Neural progenitor cell (in vitro differentiated cells): ENCODE measurements at regions not wholly inside any gene's neighbourhood (a gene's known extent, or its start where the extent isn't known, plus 50 kb on each side); places are given as distances from the start of the nearest gene placed in this dataset.

Experiments
- DNase-seq: peaks from one replicate; pipeline ENCODE4 v3.0.0-alpha.2; 2016; ENCODE audit warnings: low spot score
- H2AFZ ChIP-seq: fragments of 200-600 bp; sonication (generic); replicated peaks from 2 replicates; pipeline ENCODE4 v1.6.1; 2016; ENCODE audit warnings: antibody characterized with exemption
- H3F3A ChIP-seq: fragments of 200-600 bp; sonication (generic); 2 replicates; pipeline ENCODE4 v1.6.1; 2016; ENCODE audit warnings: antibody characterized with exemption, low read depth
- H3K27ac ChIP-seq: fragments of 200-600 bp; sonication (generic); 2 replicates; pipeline ENCODE4 v1.5.1; 2016; ENCODE audit warnings: mild to moderate bottlenecking
- H3K27me3 ChIP-seq: fragments of 200-600 bp; sonication (generic); 2 replicates; pipeline ENCODE4 v1.6.1; 2016; ENCODE audit warnings: mild to moderate bottlenecking, moderate library complexity
- H3K36me3 ChIP-seq: fragments of 200-600 bp; sonication (generic); 2 replicates; pipeline ENCODE4 v1.5.1; 2016
- H3K4me1 ChIP-seq: fragments of 200-600 bp; sonication (generic); 2 replicates; pipeline ENCODE4 v1.6.1; 2016; ENCODE audit warnings: mixed run types
- H3K4me2 ChIP-seq: fragments of 200-600 bp; sonication (generic); 2 replicates; pipeline ENCODE4 v1.6.1; 2016
- H3K4me3 ChIP-seq: fragments of 200-600 bp; sonication (generic); 2 replicates; pipeline ENCODE4 v1.5.1; 2016
- H3K79me2 ChIP-seq: fragments of 200-600 bp; sonication (generic); 2 replicates; pipeline ENCODE4 v1.6.1; 2016; ENCODE audit warnings: low read depth
- H3K9ac ChIP-seq: fragments of 200-600 bp; sonication (generic); 2 replicates; pipeline ENCODE4 v1.6.1; 2016
- H3K9me3 ChIP-seq: fragments of 200-600 bp; sonication (generic); 2 replicates; pipeline ENCODE4 v1.5.1; 2016; ENCODE audit warnings: low read depth
- H4K20me1 ChIP-seq: fragments of 200-600 bp; sonication (generic); 2 replicates; pipeline ENCODE4 v1.6.1; 2016; ENCODE audit warnings: low read depth
- H3K27ac Mint-ChIP-seq: 3 replicates; pipeline ENCODE4 v1.8.0; 2021; ENCODE audit warnings: mixed read lengths
- H3K27me3 Mint-ChIP-seq: 2 replicates; pipeline ENCODE4 v1.8.0; 2022; ENCODE audit warnings: low read depth, mild to moderate bottlenecking, inconsistent platforms, moderate library complexity, mixed read lengths; ENCODE audit not compliant: insufficient read depth
- H3K36me3 Mint-ChIP-seq: 3 replicates; pipeline ENCODE4 v1.8.0; 2021; ENCODE audit warnings: mixed read lengths
- H3K4me1 Mint-ChIP-seq: 3 replicates; pipeline ENCODE4 v1.8.0; 2021; ENCODE audit warnings: mixed read lengths
- H3K4me3 Mint-ChIP-seq: 3 replicates; pipeline ENCODE4 v1.8.0; 2021; ENCODE audit warnings: mild to moderate bottlenecking, moderate library complexity, mixed read lengths
- H3K9me3 Mint-ChIP-seq: 3 replicates; pipeline ENCODE4 v1.8.0; 2020; ENCODE audit warnings: mixed read lengths
- CTCF ChIP-seq: fragments of 200-600 bp; sonication (generic); IDR thresholded peaks from 2 replicates; pipeline ENCODE4 v1.5.1; 2017; ENCODE audit warnings: antibody characterized with exemption, mild to moderate bottlenecking
- EZH2 ChIP-seq: fragments of 200-600 bp; sonication (generic); IDR thresholded peaks from 2 replicates; pipeline ENCODE4 v1.6.1; 2017; ENCODE audit warnings: antibody characterized with exemption, mild to moderate bottlenecking, moderate library complexity
- EZH2phosphoT487 ChIP-seq: fragments of 200-600 bp; sonication (generic); IDR thresholded peaks from 2 replicates; pipeline ENCODE4 v1.6.1; 2017; ENCODE audit warnings: antibody characterized with exemption

- no peak for TF ChIP-seq EZH2phosphoT487
- TF ChIP-seq EZH2, result no peak
- no peak overlapping the region for H3K4me2 ChIP-seq
- H4K20me1 ChIP-seq, result no peaks in the 10 kb centered on the region
- Mint-ChIP-seq H3K9me3 (peaks cover 17% of the 10 kb centered on the region), H3K4me1 (peaks cover 9% of the 10 kb centered on the region), H3K27me3 (no peaks in the 10 kb centered on the region), H3K36me3 (no peaks in the 10 kb centered on the region), H3K4me3 (no peak overlapping the region), H3K27ac (no peak overlapping the region)
- H3K4me1 ChIP-seq, result no peaks in the 10 kb centered on the region
- no peaks in the 10 kb centered on the region for H3K9me3 ChIP-seq
- H3K27me3 ChIP-seq, result no peaks in the 10 kb centered on the region
- H3K79me2 ChIP-seq, result no peaks in the 10 kb centered on the region
- H3K27ac ChIP-seq, result no peak overlapping the region
- H3K9ac ChIP-seq, result no peak overlapping the region
- no peaks in the 10 kb centered on the region for H3K36me3 ChIP-seq
- no peak for DNase-seq
- H3K4me3 ChIP-seq, result no peak overlapping the region
- H3F3A ChIP-seq, result no peaks in the 10 kb centered on the region
- H2AFZ ChIP-seq, result no peak overlapping the region
Observed at GRCh38 chr5:133723651-133724366, 111.5 kb upstream of the FSTL4 start.

- no peak for DNase-seq
- Histone ChIP-seq H3K4me3 (no peak overlapping the region), H3K4me1 (no peaks in the 10 kb centered on the region), H3K27me3 (no peaks in the 10 kb centered on the region), H3K4me2 (no peak overlapping the region), H3K36me3 (no peaks in the 10 kb centered on the region), H3K9me3 (no peaks in the 10 kb centered on the region), H2AFZ (no peak overlapping the region), H3K79me2 (no peaks in the 10 kb centered on the region), H3K27ac (no peak overlapping the region), H4K20me1 (no peaks in the 10 kb centered on the region), H3F3A (no peaks in the 10 kb centered on the region), H3K9ac (no peak overlapping the region)
- no peaks in the 10 kb centered on the region for H3K36me3 Mint-ChIP-seq
- H3K27me3 Mint-ChIP-seq, result no peaks in the 10 kb centered on the region
- no peak for TF ChIP-seq EZH2phosphoT487
- no peak for TF ChIP-seq CTCF
- TF ChIP-seq EZH2, result no peak
- peaks cover 9% of the 10 kb centered on the region for H3K4me1 Mint-ChIP-seq
- H3K4me3 Mint-ChIP-seq, result no peak overlapping the region
- H3K27ac Mint-ChIP-seq, result no peak overlapping the region
- H3K9me3 Mint-ChIP-seq, result peaks cover 17% of the 10 kb centered on the region
Observed at GRCh38 chr5:133723126-133723525, 110.8 kb upstream of the FSTL4 start.

- Histone ChIP-seq H4K20me1 (no peaks in the 10 kb centered on the region), H3K79me2 (no peaks in the 10 kb centered on the region), H3K27ac (no peak overlapping the region), H3K27me3 (no peaks in the 10 kb centered on the region), H3K4me1 (no peaks in the 10 kb centered on the region), H3K4me2 (no peak overlapping the region), H3K9ac (no peak overlapping the region), H2AFZ (no peak overlapping the region), H3K9me3 (no peaks in the 10 kb centered on the region), H3K4me3 (no peak overlapping the region), H3F3A (no peaks in the 10 kb centered on the region), H3K36me3 (no peaks in the 10 kb centered on the region)
- H3K4me1 Mint-ChIP-seq, result peaks cover 3% of the 10 kb centered on the region
- no peaks in the 10 kb centered on the region for H3K36me3 Mint-ChIP-seq
- H3K27me3 Mint-ChIP-seq, result no peaks in the 10 kb centered on the region
- H3K9me3 Mint-ChIP-seq, result peaks cover 17% of the 10 kb centered on the region
- H3K27ac Mint-ChIP-seq, result no peak overlapping the region
- no peak overlapping the region for H3K4me3 Mint-ChIP-seq
- TF ChIP-seq EZH2, result no peak
- no peak for TF ChIP-seq EZH2phosphoT487
- no peak for TF ChIP-seq CTCF
- no peak for DNase-seq
Observed at GRCh38 chr5:133721365-133721764, 109.0 kb upstream of the FSTL4 start.

GRCh38 chr5:133718457-133718856 lies 106.1 kb upstream of the FSTL4 start:
- Mint-ChIP-seq H3K9me3 (peaks cover 17% of the 10 kb centered on the region), H3K36me3 (no peaks in the 10 kb centered on the region), H3K4me1 (peaks cover 6% of the 10 kb centered on the region), H3K4me3 (no peak overlapping the region), H3K27ac (no peak overlapping the region), H3K27me3 (no peaks in the 10 kb centered on the region)
- no peaks in the 10 kb centered on the region for H4K20me1 ChIP-seq
- TF ChIP-seq EZH2, result no peak
- TF ChIP-seq EZH2phosphoT487, result no peak
- TF ChIP-seq CTCF, result no peak
- H3K9ac ChIP-seq, result no peak overlapping the region
- H3K27ac ChIP-seq, result no peak overlapping the region
- H2AFZ ChIP-seq, result no peak overlapping the region
- H3K79me2 ChIP-seq, result no peaks in the 10 kb centered on the region
- H3K27me3 ChIP-seq, result no peaks in the 10 kb centered on the region
- no peaks in the 10 kb centered on the region for H3F3A ChIP-seq
- no peaks in the 10 kb centered on the region for H3K36me3 ChIP-seq
- no peak overlapping the region for H3K4me2 ChIP-seq
- H3K9me3 ChIP-seq, result no peaks in the 10 kb centered on the region
- DNase-seq, result no peak
- H3K4me1 ChIP-seq, result peaks cover 5% of the 10 kb centered on the region
- H3K4me3 ChIP-seq, result no peak overlapping the region
